ENCODE measurements at regions not wholly inside any gene's neighbourhood (a gene's known extent, or its start where the extent isn't known, plus 50 kb on each side); places are given as distances from the start of the nearest gene placed in this dataset.

- H3K4me1 Mint-ChIP-seq, result no peaks in the 10 kb centered on the region
- H3K4me3 Mint-ChIP-seq, result no peak overlapping the region
- H3K36me3 Mint-ChIP-seq (ENCODE audit: low read depth), result peaks cover 10% of the 10 kb centered on the region
- DNase-seq (ENCODE audit: low read depth, low spot score), result no peak
- peaks cover 70% of the 10 kb centered on the region for H3K27me3 Mint-ChIP-seq (ENCODE audit: low read depth)
- H3K27ac Mint-ChIP-seq (ENCODE audit: unreplicated experiment), result no peak overlapping the region
- peaks cover 24% of the 10 kb centered on the region for H3K9me3 Mint-ChIP-seq
- TF ChIP-seq CTCF (conservative IDR thresholded peaks at IDR 0.05), result no peak
Measured at GRCh38 chr7:4394736-4395135, 287.4 kb upstream of the FOXK1 start.

GRCh38 chr7:4399121-4399520 is 283.0 kb upstream of the FOXK1 start:
- H3K4me1 Mint-ChIP-seq, result no peaks in the 10 kb centered on the region
- peaks cover 20% of the 10 kb centered on the region for H3K9me3 Mint-ChIP-seq
- no peak for DNase-seq (ENCODE audit: low read depth, low spot score)
- peaks cover 84% of the 10 kb centered on the region for H3K27me3 Mint-ChIP-seq (ENCODE audit: low read depth)
- peaks cover 4% of the 10 kb centered on the region for H3K36me3 Mint-ChIP-seq (ENCODE audit: low read depth)
- no peak for TF ChIP-seq CTCF (conservative IDR thresholded peaks at IDR 0.05)
- H3K27ac Mint-ChIP-seq (ENCODE audit: unreplicated experiment), result no peak overlapping the region
- H3K4me3 Mint-ChIP-seq, result no peak overlapping the region

- TF ChIP-seq CTCF (conservative IDR thresholded peaks at IDR 0.05), result no peak
- Mint-ChIP-seq H3K27ac (ENCODE audit: unreplicated experiment) (no peak overlapping the region), H3K4me1 (no peaks in the 10 kb centered on the region), H3K36me3 (ENCODE audit: low read depth) (peaks cover 4% of the 10 kb centered on the region), H3K27me3 (ENCODE audit: low read depth) (peaks cover 84% of the 10 kb centered on the region), H3K4me3 (no peak overlapping the region), H3K9me3 (peaks cover 15% of the 10 kb centered on the region)
- no peak for DNase-seq (ENCODE audit: low read depth, low spot score)
Measured at GRCh38 chr7:4399596-4399995, 282.5 kb upstream of the FOXK1 start.

GRCh38 chr7:4406288-4407058 is 275.6 kb upstream of the FOXK1 start:
- TF ChIP-seq CTCF (conservative IDR thresholded peaks at IDR 0.05), result no peak

GRCh38 chr7:4409946-4410345 is 272.1 kb upstream of the FOXK1 start:
- Mint-ChIP-seq H3K4me1 (no peaks in the 10 kb centered on the region), H3K27me3 (ENCODE audit: low read depth) (peaks cover 16% of the 10 kb centered on the region)

More at GRCh38 chr7:4406288-4407058, 275.6 kb upstream of the FOXK1 start:
- H3K27me3 Mint-ChIP-seq (ENCODE audit: low read depth), result peaks cover 49% of the 10 kb centered on the region
- H3K4me3 Mint-ChIP-seq, result no peak overlapping the region
- no peak overlapping the region for H3K27ac Mint-ChIP-seq (ENCODE audit: unreplicated experiment)
- H3K4me1 Mint-ChIP-seq, result no peaks in the 10 kb centered on the region
- DNase-seq (ENCODE audit: low read depth, low spot score), result no peak
- H3K9me3 Mint-ChIP-seq, result peaks cover 8% of the 10 kb centered on the region
- no peaks in the 10 kb centered on the region for H3K36me3 Mint-ChIP-seq (ENCODE audit: low read depth)

More at GRCh38 chr7:4409946-4410345, 272.1 kb upstream of the FOXK1 start:
- Mint-ChIP-seq H3K36me3 (ENCODE audit: low read depth) (no peaks in the 10 kb centered on the region), H3K27ac (ENCODE audit: unreplicated experiment) (no peak overlapping the region), H3K9me3 (peaks cover 6% of the 10 kb centered on the region), H3K4me3 (no peak overlapping the region)
- no peak for DNase-seq (ENCODE audit: low read depth, low spot score)
- no peak for TF ChIP-seq CTCF (conservative IDR thresholded peaks at IDR 0.05)
